Muscle layer of colon (tissue), 2 donors: ENCODE measurements at regions not wholly inside any gene's neighbourhood (a gene's known extent, or its start where the extent isn't known, plus 50 kb on each side); places are given as distances from the start of the nearest gene placed in this dataset.

Experiments
- H3K27ac ChIP-seq: one replicate; pipeline ENCODE4 v1.7.0; 2013; ENCODE audit warnings: low read depth, mild to moderate bottlenecking, low read length, moderate library complexity
- H3K27me3 ChIP-seq, 2 donors: one replicate each; pipeline ENCODE4 v1.7.0; 2013; ENCODE audit warnings: low read length in 2 of 2, mild to moderate bottlenecking in 2 of 2; ENCODE audit not compliant: insufficient read depth in 2 of 2, control insufficient read depth in 1 of 2
- H3K36me3 ChIP-seq: one replicate; pipeline ENCODE4 v1.7.0; 2013; ENCODE audit warnings: mild to moderate bottlenecking, low read length; ENCODE audit not compliant: insufficient read depth
- H3K4me1 ChIP-seq: one replicate; pipeline ENCODE4 v1.7.0; 2013; ENCODE audit warnings: mild to moderate bottlenecking, low read length; ENCODE audit not compliant: insufficient read depth
- H3K4me3 ChIP-seq, 2 donors: one replicate each; pipeline ENCODE4 v1.7.0; 2013; ENCODE audit warnings: low read length in 2 of 2, low read depth in 1 of 2, mild to moderate bottlenecking in 1 of 2, moderate library complexity in 1 of 2
- H3K9ac ChIP-seq: one replicate; pipeline ENCODE4 v1.7.0; 2013; ENCODE audit warnings: low read length
- H3K9me3 ChIP-seq: one replicate; pipeline ENCODE4 v1.7.0; 2013; ENCODE audit warnings: mild to moderate bottlenecking, low read length
- donor health status: abdominal sarcoma.
- donor health status: Adenocarcinoma of cecum.

GRCh38 chr4:184575306-184575705 is 73.9 kb downstream of the CASP3 start:
- H3K4me3 ChIP-seq = no peak overlapping the region
- H3K9me3 ChIP-seq = no peaks in the 10 kb centered on the region
- no peak overlapping the region for H3K9ac ChIP-seq
- H3K27me3 ChIP-seq = no peaks in the 10 kb centered on the region
- H3K27ac ChIP-seq = no peak overlapping the region
- no peaks in the 10 kb centered on the region for H3K36me3 ChIP-seq
- H3K4me1 ChIP-seq = no peaks in the 10 kb centered on the region

- Histone ChIP-seq H3K27ac (no peak overlapping the region), H3K9ac (no peak overlapping the region), H3K27me3 (no peaks in the 10 kb centered on the region), H3K4me3 (no peak overlapping the region), H3K4me1 (no peaks in the 10 kb centered on the region), H3K9me3 (no peaks in the 10 kb centered on the region), H3K36me3 (no peaks in the 10 kb centered on the region)
These were observed 74.4 kb downstream of the CASP3 start for GRCh38 chr4:184574861-184575260.

DNA sequence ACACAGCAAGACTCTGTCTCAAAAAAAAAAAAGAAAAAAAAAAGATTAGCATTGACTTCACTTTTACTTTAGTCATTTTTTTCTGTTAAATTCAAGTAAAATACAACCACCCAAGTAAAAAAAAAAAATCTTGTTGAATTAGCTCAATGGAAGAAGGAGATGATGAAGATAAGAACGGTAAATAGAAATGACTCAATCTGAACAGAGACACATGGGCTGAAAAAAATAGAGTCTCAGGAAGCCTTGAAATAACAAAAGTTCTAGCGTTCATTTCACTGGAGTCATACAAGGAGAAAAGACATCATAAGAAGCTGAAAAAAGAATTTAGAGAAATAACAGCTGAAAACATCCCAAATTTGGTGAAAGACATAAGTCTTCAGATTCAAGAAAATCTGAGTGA is 75.5 kb downstream of the CASP3 start:
- H3K4me1 ChIP-seq = no peaks in the 10 kb centered on the region
- no peaks in the 10 kb centered on the region for H3K36me3 ChIP-seq
- H3K4me3 ChIP-seq = no peak overlapping the region
- H3K9ac ChIP-seq = no peak overlapping the region
- no peak overlapping the region for H3K27ac ChIP-seq
- no peaks in the 10 kb centered on the region for H3K27me3 ChIP-seq
- no peaks in the 10 kb centered on the region for H3K9me3 ChIP-seq

GRCh38 chr4:184568770-184569169 is 80.5 kb downstream of the CASP3 start:
- Histone ChIP-seq H3K4me3 (no peak overlapping the region), H3K4me1 (no peaks in the 10 kb centered on the region), H3K27ac (no peak overlapping the region), H3K9me3 (no peaks in the 10 kb centered on the region), H3K9ac (no peak overlapping the region), H3K27me3 (no peaks in the 10 kb centered on the region), H3K36me3 (no peaks in the 10 kb centered on the region)

GRCh38 chr4:184563621-184564020 is 85.6 kb downstream of the CASP3 start:
- Histone ChIP-seq H3K27ac (no peak overlapping the region), H3K27me3 (no peaks in the 10 kb centered on the region), H3K9ac (no peak overlapping the region), H3K9me3 (no peaks in the 10 kb centered on the region), H3K36me3 (no peaks in the 10 kb centered on the region), H3K4me3 (no peak overlapping the region), H3K4me1 (no peaks in the 10 kb centered on the region)

DNA sequence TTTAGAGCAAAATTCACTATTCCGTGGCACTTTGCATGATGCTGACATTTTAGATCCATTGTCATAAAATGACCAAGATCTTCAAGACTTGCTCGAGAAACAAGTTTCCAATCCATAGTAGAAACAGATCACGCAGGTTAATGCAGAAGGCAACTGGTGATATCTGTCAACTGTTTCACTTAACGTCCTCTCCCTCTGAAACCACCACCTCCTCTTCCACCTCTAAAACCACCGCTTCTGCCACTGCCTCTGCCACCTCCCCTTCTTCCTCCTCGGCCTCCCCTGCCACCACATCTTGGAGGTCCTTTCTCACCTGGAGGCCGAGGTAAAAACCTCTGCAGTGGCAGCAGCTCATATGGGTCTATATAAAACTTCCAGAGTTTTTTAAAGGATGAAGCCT is 84.6 kb upstream of the IRF2 start:
- Histone ChIP-seq H3K9ac (no peak overlapping the region), H3K27me3 (no peaks in the 10 kb centered on the region), H3K4me3 (no peak overlapping the region), H3K36me3 (no peaks in the 10 kb centered on the region), H3K4me1 (no peaks in the 10 kb centered on the region), H3K9me3 (no peaks in the 10 kb centered on the region), H3K27ac (no peak overlapping the region)

DNA sequence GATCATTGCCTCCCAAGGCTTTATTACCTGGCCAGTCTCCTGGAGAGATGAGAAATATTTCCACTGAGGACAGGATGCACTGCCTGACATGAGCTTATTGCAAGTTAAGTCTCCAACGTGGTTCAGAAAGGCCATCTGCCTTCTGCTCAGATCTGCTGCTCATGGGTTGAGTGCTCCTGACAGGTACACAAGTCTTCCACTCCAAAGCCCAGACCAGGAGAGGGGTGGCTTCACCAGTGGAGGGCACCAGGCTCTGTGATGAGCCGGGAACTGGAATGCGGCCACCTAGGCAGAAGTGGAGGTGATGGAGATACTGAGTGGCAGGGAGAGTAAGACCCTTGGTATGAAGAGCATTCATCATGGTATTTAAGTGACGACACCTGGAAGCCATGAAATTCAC is 79.5 kb upstream of the IRF2 start:
- H3K27me3 ChIP-seq = no peaks in the 10 kb centered on the region
- no peaks in the 10 kb centered on the region for H3K4me1 ChIP-seq
- no peaks in the 10 kb centered on the region for H3K36me3 ChIP-seq
- no peak overlapping the region for H3K27ac ChIP-seq
- H3K4me3 ChIP-seq = no peak overlapping the region
- no peak overlapping the region for H3K9ac ChIP-seq
- H3K9me3 ChIP-seq = no peaks in the 10 kb centered on the region

- Histone ChIP-seq H3K4me3 (no peak overlapping the region), H3K9ac (no peak overlapping the region), H3K9me3 (no peaks in the 10 kb centered on the region), H3K4me1 (no peaks in the 10 kb centered on the region), H3K27me3 (no peaks in the 10 kb centered on the region), H3K27ac (no peak overlapping the region), H3K36me3 (no peaks in the 10 kb centered on the region)
These were observed 76.1 kb upstream of the IRF2 start for GRCh38 chr4:184550476-184550875.

DNA sequence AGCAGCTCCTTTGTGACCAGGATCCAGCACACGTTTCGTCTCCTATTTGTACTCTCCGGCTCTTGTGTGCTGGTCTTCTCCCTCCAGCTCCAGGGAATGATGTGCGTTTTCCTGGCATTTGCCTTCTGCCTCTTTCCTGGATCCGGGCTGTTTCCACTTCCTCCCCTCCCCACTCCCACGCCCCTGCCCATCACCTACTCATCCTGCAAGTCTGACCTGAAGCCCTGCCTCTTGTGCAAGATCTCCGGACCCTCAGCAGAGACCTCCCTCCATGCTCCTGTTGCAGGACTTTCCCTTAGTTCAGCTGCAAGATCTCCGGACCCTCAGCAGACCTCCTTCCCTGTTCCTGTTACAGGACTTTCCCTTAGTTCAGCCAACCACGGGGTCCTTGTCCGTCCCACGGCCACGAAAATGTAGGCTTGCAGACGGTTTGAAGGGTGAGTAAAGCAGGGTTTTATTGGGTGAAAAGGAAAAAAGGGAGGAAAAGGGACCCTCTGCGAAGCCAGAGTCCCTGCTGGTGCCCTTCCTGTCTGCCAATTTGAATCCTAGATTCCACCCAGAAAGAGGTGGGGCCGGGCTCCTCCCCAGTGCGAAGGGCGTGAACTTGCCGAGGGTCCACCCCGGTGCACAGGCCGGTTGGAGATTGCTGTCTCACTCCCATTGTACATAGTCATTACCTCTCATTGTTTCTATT is 74.4 kb upstream of the IRF2 start:
- no peaks in the 10 kb centered on the region for H3K36me3 ChIP-seq
- H3K4me1 ChIP-seq = no peaks in the 10 kb centered on the region
- no peaks in the 10 kb centered on the region for H3K9me3 ChIP-seq
- H3K27me3 ChIP-seq = no peaks in the 10 kb centered on the region
- no peak overlapping the region for H3K9ac ChIP-seq
- H3K27ac ChIP-seq = no peak overlapping the region
- H3K4me3 ChIP-seq = no peak overlapping the region

DNA sequence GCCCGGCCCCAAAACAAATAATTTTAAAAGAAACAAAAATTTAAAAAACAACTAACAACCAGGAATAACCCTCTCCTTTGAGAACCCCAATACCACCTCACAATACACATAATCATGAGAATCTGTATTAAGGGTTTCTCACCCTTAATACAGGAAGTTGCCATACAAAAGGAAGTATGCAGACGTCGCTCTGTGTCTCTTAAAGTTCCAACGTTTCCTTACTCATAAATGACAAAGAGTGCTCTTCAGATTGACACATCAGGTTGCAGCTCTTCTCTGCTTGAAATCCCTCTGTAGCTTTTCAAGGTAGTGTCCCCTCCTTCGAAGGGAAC is 73.9 kb upstream of the IRF2 start:
- Histone ChIP-seq H3K36me3 (no peaks in the 10 kb centered on the region), H3K9me3 (no peaks in the 10 kb centered on the region), H3K27ac (no peak overlapping the region), H3K4me1 (no peaks in the 10 kb centered on the region), H3K27me3 (no peaks in the 10 kb centered on the region), H3K9ac (no peak overlapping the region), H3K4me3 (no peak overlapping the region)

DNA sequence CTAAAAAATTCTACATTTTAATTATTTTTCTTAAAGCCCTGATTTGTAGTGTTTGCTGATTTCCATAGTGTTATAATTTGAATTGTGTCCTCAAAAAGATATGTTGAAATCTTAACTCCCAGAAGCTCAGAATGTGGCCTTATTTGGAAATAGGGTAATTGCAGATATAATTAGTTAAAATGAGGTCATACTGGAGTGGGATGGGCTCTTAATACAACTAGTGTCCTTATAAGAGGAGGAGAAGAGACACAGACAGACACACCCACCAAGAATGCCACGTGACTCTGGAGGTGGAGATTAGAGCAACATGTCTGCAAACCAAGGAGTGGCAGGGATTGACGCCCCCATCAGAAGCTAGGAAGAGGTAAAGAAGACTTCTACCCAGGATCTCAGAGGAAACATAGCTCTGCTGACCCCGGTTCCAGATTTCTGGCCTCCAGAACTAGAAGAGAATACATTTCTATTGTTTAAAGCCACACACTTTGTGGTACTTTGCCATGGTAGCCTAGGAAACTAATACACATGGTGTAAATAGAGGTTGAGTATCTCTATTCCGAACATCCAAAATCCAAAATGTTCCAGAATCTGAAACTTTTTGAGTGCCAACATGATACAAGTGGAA is 70.5 kb upstream of the IRF2 start:
- H3K27me3 ChIP-seq = no peaks in the 10 kb centered on the region

GRCh38 chr4:184541907-184542306 is 67.6 kb upstream of the IRF2 start:
- H3K4me3 ChIP-seq = no peak overlapping the region
- H3K9me3 ChIP-seq = no peaks in the 10 kb centered on the region
- H3K4me1 ChIP-seq = no peaks in the 10 kb centered on the region
- H3K36me3 ChIP-seq = no peaks in the 10 kb centered on the region
- no peak overlapping the region for H3K27ac ChIP-seq
- no peaks in the 10 kb centered on the region for H3K27me3 ChIP-seq
- no peak overlapping the region for H3K9ac ChIP-seq

More for the DNA sequence above, 70.5 kb upstream of the IRF2 start:
- no peak overlapping the region for H3K9ac ChIP-seq
- no peak overlapping the region for H3K27ac ChIP-seq
- H3K9me3 ChIP-seq = no peaks in the 10 kb centered on the region
- H3K4me1 ChIP-seq = no peaks in the 10 kb centered on the region
- H3K36me3 ChIP-seq = no peaks in the 10 kb centered on the region
- H3K4me3 ChIP-seq = no peak overlapping the region
